ENCODE measurements at regions not wholly inside any gene's neighbourhood (a gene's known extent, or its start where the extent isn't known, plus 50 kb on each side); places are given as distances from the start of the nearest gene placed in this dataset.

GRCh38 chr18:71287268-71287667 is 998.4 kb downstream of the SOCS6 start:
- no peak for TF ChIP-seq CTCF (IDR thresholded peaks at IDR 0.05; ENCODE audit: extremely low read depth, missing control alignments)
- no peak for DNase-seq (ENCODE audit: low spot score)

- no peak for TF ChIP-seq CTCF (IDR thresholded peaks at IDR 0.05; ENCODE audit: extremely low read depth, missing control alignments)
- no peak for DNase-seq (ENCODE audit: low spot score)
These were observed 963.6 kb downstream of the SOCS6 start for GRCh38 chr18:71252351-71252865.

GRCh38 chr18:71250191-71250590 is 961.3 kb downstream of the SOCS6 start:
- DNase-seq (ENCODE audit: low spot score), result no peak
- no peak for TF ChIP-seq CTCF (IDR thresholded peaks at IDR 0.05; ENCODE audit: extremely low read depth, missing control alignments)

- TF ChIP-seq CTCF (IDR thresholded peaks at IDR 0.05; ENCODE audit: extremely low read depth, missing control alignments), result no peak
- no peak for DNase-seq (ENCODE audit: low spot score)
These were observed 960.9 kb downstream of the SOCS6 start for GRCh38 chr18:71249791-71250190.

- TF ChIP-seq CTCF (IDR thresholded peaks at IDR 0.05; ENCODE audit: extremely low read depth, missing control alignments), result no peak
- DNase-seq (ENCODE audit: low spot score), result no peak
These were observed 954.1 kb downstream of the SOCS6 start for GRCh38 chr18:71242981-71243380.

- DNase-seq (ENCODE audit: low spot score), result no peak
- no peak for TF ChIP-seq CTCF (IDR thresholded peaks at IDR 0.05; ENCODE audit: extremely low read depth, missing control alignments)
These were observed 950.3 kb downstream of the SOCS6 start for GRCh38 chr18:71238974-71239624.

GRCh38 chr18:71237641-71238040 is 948.8 kb downstream of the SOCS6 start:
- no peak for DNase-seq (ENCODE audit: low spot score)

More at GRCh38 chr18:71237641-71238040, 948.8 kb downstream of the SOCS6 start:
- TF ChIP-seq CTCF (IDR thresholded peaks at IDR 0.05; ENCODE audit: extremely low read depth, missing control alignments), result no peak
